ENCODE measurements at regions not wholly inside any gene's neighbourhood (a gene's known extent, or its start where the extent isn't known, plus 50 kb on each side); places are given as distances from the start of the nearest gene placed in this dataset.

GRCh38 chr3:118199044-118199443 is 835.6 kb downstream of the IGSF11 start:
- Histone ChIP-seq H3K36me3 (ENCODE audit: control insufficient read depth in 4 of 4, insufficient read depth in 4 of 4, low read length in 4 of 4) (no peaks in the 10 kb centered on the region), H3K27ac (ENCODE audit: low read depth in 1 of 2, low read length in 1 of 2) (no peak overlapping the region), H3K4me1 (ENCODE audit: control insufficient read depth in 5 of 5, insufficient read depth in 5 of 5, low read length in 5 of 5) (no peaks in the 10 kb centered on the region), H3K9ac (ENCODE audit: insufficient read depth in 1 of 2, low read length in 2 of 2) (no peak overlapping the region), H3K4me3 (no peak overlapping the region), H3K9me3 (ENCODE audit: control insufficient read depth in 4 of 4, insufficient read depth in 3 of 4, low read length in 3 of 4) (peaks cover 0 to 10% (median 5%) of the 10 kb centered on the region in 4 donors), H3K27me3 (ENCODE audit: control insufficient read depth in 3 of 3, insufficient read depth in 3 of 3, low read length in 2 of 3) (no peaks in the 10 kb centered on the region)
- ATAC-seq (ENCODE audit: insufficient read depth, low FRiP score) (no peak), DNase-seq (no peak)
- TF ChIP-seq, protein P1, sequence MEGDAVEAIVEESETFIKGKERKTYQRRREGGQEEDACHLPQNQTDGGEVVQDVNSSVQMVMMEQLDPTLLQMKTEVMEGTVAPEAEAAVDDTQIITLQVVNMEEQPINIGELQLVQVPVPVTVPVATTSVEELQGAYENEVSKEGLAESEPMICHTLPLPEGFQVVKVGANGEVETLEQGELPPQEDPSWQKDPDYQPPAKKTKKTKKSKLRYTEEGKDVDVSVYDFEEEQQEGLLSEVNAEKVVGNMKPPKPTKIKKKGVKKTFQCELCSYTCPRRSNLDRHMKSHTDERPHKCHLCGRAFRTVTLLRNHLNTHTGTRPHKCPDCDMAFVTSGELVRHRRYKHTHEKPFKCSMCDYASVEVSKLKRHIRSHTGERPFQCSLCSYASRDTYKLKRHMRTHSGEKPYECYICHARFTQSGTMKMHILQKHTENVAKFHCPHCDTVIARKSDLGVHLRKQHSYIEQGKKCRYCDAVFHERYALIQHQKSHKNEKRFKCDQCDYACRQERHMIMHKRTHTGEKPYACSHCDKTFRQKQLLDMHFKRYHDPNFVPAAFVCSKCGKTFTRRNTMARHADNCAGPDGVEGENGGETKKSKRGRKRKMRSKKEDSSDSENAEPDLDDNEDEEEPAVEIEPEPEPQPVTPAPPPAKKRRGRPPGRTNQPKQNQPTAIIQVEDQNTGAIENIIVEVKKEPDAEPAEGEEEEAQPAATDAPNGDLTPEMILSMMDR (IDR thresholded peaks at IDR 0.05; ENCODE audit: control extremely low read depth, extremely low read depth) = no peak
- WGBS, 2 donors = 92 to 94% methylated on average over 4 of the region's 4 CpGs

GRCh38 chr3:118204052-118204656 is 830.5 kb downstream of the IGSF11 start:
- 88 to 89% methylated on average over 5 of the region's 5 CpGs for WGBS, 2 donors

DNA sequence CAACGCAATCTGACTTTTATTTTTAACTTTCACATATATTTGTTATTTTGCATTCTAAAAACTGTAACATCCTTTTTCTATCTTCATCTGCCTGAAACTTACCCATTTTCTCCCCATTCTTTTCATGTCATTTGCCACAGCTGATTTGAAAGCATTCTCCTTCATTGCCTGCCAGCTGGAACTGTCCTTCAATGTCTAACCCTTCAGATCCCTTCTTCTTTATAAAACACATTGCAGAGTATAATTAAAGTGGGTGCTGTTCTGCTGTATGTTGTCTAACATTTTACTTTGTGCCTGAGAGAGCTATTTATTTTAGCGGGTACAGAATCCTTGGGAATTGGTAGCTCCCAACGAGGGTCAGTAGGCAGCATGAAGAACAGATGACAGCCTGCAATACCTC is 827.4 kb downstream of the IGSF11 start:
- no peaks in the 10 kb centered on the region for H3K27me3 ChIP-seq (ENCODE audit: control insufficient read depth in 3 of 3, insufficient read depth in 3 of 3, low read length in 2 of 3)
- no peak overlapping the region for H3K27ac ChIP-seq (ENCODE audit: low read depth in 1 of 2, low read length in 1 of 2)
- no peaks in the 10 kb centered on the region for H3K4me1 ChIP-seq (ENCODE audit: control insufficient read depth in 5 of 5, insufficient read depth in 5 of 5, low read length in 5 of 5)
- H3K9me3 ChIP-seq (ENCODE audit: control insufficient read depth in 4 of 4, insufficient read depth in 3 of 4, low read length in 3 of 4) = peaks cover 0 to 3% (median 0%) of the 10 kb centered on the region in 4 donors
- ATAC-seq (ENCODE audit: insufficient read depth, low FRiP score) (no peak), DNase-seq (no peak)
- no peak overlapping the region for H3K9ac ChIP-seq (ENCODE audit: insufficient read depth in 1 of 2, low read length in 2 of 2)
- H3K4me3 ChIP-seq = no peak overlapping the region
- H3K36me3 ChIP-seq (ENCODE audit: control insufficient read depth in 4 of 4, insufficient read depth in 4 of 4, low read length in 4 of 4) = no peaks in the 10 kb centered on the region
- TF ChIP-seq, protein P1 (IDR thresholded peaks at IDR 0.05; ENCODE audit: control extremely low read depth, extremely low read depth) = no peak
- 67 to 80% methylated on average over 3 of the region's 3 CpGs for WGBS, 2 donors

More at GRCh38 chr3:118204052-118204656, 830.5 kb downstream of the IGSF11 start:
- Histone ChIP-seq H3K36me3 (ENCODE audit: control insufficient read depth in 4 of 4, insufficient read depth in 4 of 4, low read length in 4 of 4) (no peaks in the 10 kb centered on the region), H3K9me3 (ENCODE audit: control insufficient read depth in 4 of 4, insufficient read depth in 3 of 4, low read length in 3 of 4) (peaks cover 0 to 3% (median 1%) of the 10 kb centered on the region in 4 donors), H3K4me3 (no peak overlapping the region), H3K4me1 (ENCODE audit: control insufficient read depth in 5 of 5, insufficient read depth in 5 of 5, low read length in 5 of 5) (no peaks in the 10 kb centered on the region), H3K27ac (ENCODE audit: low read depth in 1 of 2, low read length in 1 of 2) (no peak overlapping the region), H3K9ac (ENCODE audit: insufficient read depth in 1 of 2, low read length in 2 of 2) (no peak overlapping the region), H3K27me3 (ENCODE audit: control insufficient read depth in 3 of 3, insufficient read depth in 3 of 3, low read length in 2 of 3) (no peaks in the 10 kb centered on the region)
- TF ChIP-seq, protein P1 (IDR thresholded peaks at IDR 0.05; ENCODE audit: control extremely low read depth, extremely low read depth) = no peak
- DNase-seq (no peak), ATAC-seq (ENCODE audit: insufficient read depth, low FRiP score) (no peak)

DNA sequence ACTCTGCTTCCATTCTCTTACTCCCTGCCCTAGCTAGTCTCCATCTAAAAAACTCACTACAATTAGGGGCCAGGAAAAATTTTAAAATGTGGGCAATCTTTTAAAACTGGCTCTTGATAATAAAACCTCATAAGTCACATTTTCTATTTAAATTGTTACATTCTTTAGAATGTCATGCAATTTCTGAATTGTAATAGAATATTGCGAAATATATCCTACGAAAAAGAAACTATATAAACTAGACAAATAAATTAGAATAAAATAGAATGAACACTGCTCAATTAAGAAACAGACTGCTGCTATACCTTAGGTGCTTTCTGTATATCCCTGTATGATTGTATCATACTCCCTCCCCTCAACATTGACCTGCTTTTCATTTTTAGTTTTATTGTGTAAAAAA is 826.0 kb downstream of the IGSF11 start:
- peaks cover 0 to 4% (median under 1%) of the 10 kb centered on the region in 4 donors for H3K9me3 ChIP-seq (ENCODE audit: control insufficient read depth in 4 of 4, insufficient read depth in 3 of 4, low read length in 3 of 4)
- H3K9ac ChIP-seq (ENCODE audit: insufficient read depth in 1 of 2, low read length in 2 of 2) = no peak overlapping the region
- no peaks in the 10 kb centered on the region for H3K36me3 ChIP-seq (ENCODE audit: control insufficient read depth in 4 of 4, insufficient read depth in 4 of 4, low read length in 4 of 4)
- no peaks in the 10 kb centered on the region for H3K27me3 ChIP-seq (ENCODE audit: control insufficient read depth in 3 of 3, insufficient read depth in 3 of 3, low read length in 2 of 3)
- no peaks in the 10 kb centered on the region for H3K4me1 ChIP-seq (ENCODE audit: control insufficient read depth in 5 of 5, insufficient read depth in 5 of 5, low read length in 5 of 5)
- TF ChIP-seq, protein P1 (IDR thresholded peaks at IDR 0.05; ENCODE audit: control extremely low read depth, extremely low read depth) = no peak
- DNase-seq (no peak), ATAC-seq (ENCODE audit: insufficient read depth, low FRiP score) (no peak)
- no peak overlapping the region for H3K4me3 ChIP-seq
- WGBS, 2 donors = 49 to 64% methylated on average over 2 of the region's 2 CpGs
- no peak overlapping the region for H3K27ac ChIP-seq (ENCODE audit: low read depth in 1 of 2, low read length in 1 of 2)
